Neuronal stem cell (in vitro differentiated cells): ENCODE measurements at regions not wholly inside any gene's neighbourhood (a gene's known extent, or its start where the extent isn't known, plus 50 kb on each side); places are given as distances from the start of the nearest gene placed in this dataset.

ENCODE experiments used
- DNase-seq: peaks from one replicate; pipeline ENCODE4 v3.0.0-alpha.2; 2013; ENCODE audit warnings: low spot score
- H2AFZ ChIP-seq: one replicate; pipeline ENCODE4 v1.6.1; 2013; ENCODE audit warnings: mild to moderate bottlenecking, low read length, inconsistent platforms
- H2AK5ac ChIP-seq: 2 replicates; pipeline ENCODE4 v1.6.1; 2013; ENCODE audit warnings: low read depth, mild to moderate bottlenecking, inconsistent platforms, low read length, moderate library complexity, mixed read lengths
- H2BK120ac ChIP-seq: 2 replicates; pipeline ENCODE4 v1.6.1; 2013; ENCODE audit warnings: low read depth, mild to moderate bottlenecking, inconsistent platforms, low read length, moderate library complexity, mixed read lengths
- H2BK12ac ChIP-seq: one replicate; pipeline ENCODE4 v1.6.1; 2013; ENCODE audit warnings: low read length, inconsistent platforms
- H2BK15ac ChIP-seq: 2 replicates; pipeline ENCODE4 v1.6.1; 2013; ENCODE audit warnings: mild to moderate bottlenecking, low read length, inconsistent platforms, mixed read lengths
- H2BK5ac ChIP-seq: one replicate; pipeline ENCODE4 v1.6.1; 2013; ENCODE audit warnings: inconsistent platforms, mild to moderate bottlenecking, low read length, moderate library complexity
- H3K14ac ChIP-seq: one replicate; pipeline ENCODE4 v1.6.1; 2013; ENCODE audit warnings: low read length, inconsistent platforms
- H3K18ac ChIP-seq: 2 replicates; pipeline ENCODE4 v1.6.1; 2013; ENCODE audit warnings: low read length, inconsistent platforms
- H3K23ac ChIP-seq: 2 replicates; pipeline ENCODE4 v1.6.1; 2013; ENCODE audit warnings: low read depth, mild to moderate bottlenecking, mixed read lengths, low read length, inconsistent platforms; ENCODE audit not compliant: poor library complexity
- H3K27ac ChIP-seq: replicated peaks from 3 replicates; pipeline ENCODE4 v1.5.1; 2013; ENCODE audit warnings: low read length, inconsistent platforms
- H3K27me3 ChIP-seq, 3 experiments: 2 replicates each; pipeline ENCODE4 v1.6.1; 2013; ENCODE audit warnings: low read length in 3 of 3, mild to moderate bottlenecking in 2 of 3, inconsistent platforms in 1 of 3, low read depth in 1 of 3, mixed read lengths in 1 of 3, moderate library complexity in 1 of 3; ENCODE audit not compliant: control insufficient read depth in 3 of 3, insufficient read depth in 3 of 3
- H3K36me3 ChIP-seq, 2 donors: replicated peaks in 1 of 2; 2 replicates each; pipeline ENCODE4 v1.6.1; 2013; ENCODE audit warnings: low read length in 2 of 2; ENCODE audit not compliant: control insufficient read depth in 2 of 2, insufficient read depth in 2 of 2
- H3K4ac ChIP-seq: 2 replicates; pipeline ENCODE4 v1.6.1; 2013; ENCODE audit warnings: inconsistent platforms, mild to moderate bottlenecking, low read length, moderate library complexity
- H3K4me1 ChIP-seq, 2 donors: 1 replicate in 1 of 2; 2 replicates in 1 of 2; pipeline ENCODE4 v1.6.1; 2013; ENCODE audit warnings: low read length in 2 of 2, low read depth in 1 of 2; ENCODE audit not compliant: control insufficient read depth in 2 of 2, insufficient read depth in 1 of 2
- H3K4me2 ChIP-seq: one replicate; pipeline ENCODE4 v1.6.1; 2013; ENCODE audit warnings: mild to moderate bottlenecking, low read length, inconsistent platforms; ENCODE audit not compliant: insufficient read depth, poor library complexity, severe bottlenecking
- H3K4me3 ChIP-seq, 2 donors: 2 replicates each; pipeline ENCODE4 v1.5.1; 2013; ENCODE audit warnings: low read length in 2 of 2, mild to moderate bottlenecking in 2 of 2, inconsistent platforms in 1 of 2, moderate library complexity in 1 of 2
- H3K79me1 ChIP-seq: one replicate; pipeline ENCODE4 v1.6.1; 2013; ENCODE audit warnings: low read depth, mild to moderate bottlenecking, inconsistent platforms, low read length, moderate library complexity
- H3K9ac ChIP-seq: one replicate; pipeline ENCODE4 v1.6.1; 2013; ENCODE audit warnings: mild to moderate bottlenecking, low read depth, low read length, inconsistent platforms; ENCODE audit not compliant: poor library complexity
- H3K9me3 ChIP-seq, 2 donors: replicated peaks in 1 of 2; 2 replicates each; pipeline versions ENCODE3 to v1.6.1; 2013; ENCODE audit warnings: low read length in 2 of 2, mild to moderate bottlenecking in 2 of 2, inconsistent platforms in 1 of 2, low read depth in 1 of 2, mixed read lengths in 1 of 2, moderate library complexity in 1 of 2; ENCODE audit not compliant: control insufficient read depth in 2 of 2, insufficient read depth in 1 of 2
- H4K8ac ChIP-seq: one replicate; pipeline ENCODE4 v1.6.1; 2013; ENCODE audit warnings: low read depth, mild to moderate bottlenecking, inconsistent platforms, low read length, moderate library complexity
- H4K91ac ChIP-seq: one replicate; pipeline ENCODE4 v1.6.1; 2013; ENCODE audit warnings: low read length, low read depth, mild to moderate bottlenecking, inconsistent platforms; ENCODE audit not compliant: poor library complexity
- WGBS, 2 donors: extraction: QIAGEN DNeasy Blood & Tissue Kit; methylation state at CpG; one replicate each; pipeline ENCODE4 v1.1.7; 2013; ENCODE audit warnings: missing lambda C conversion rate in 2 of 2, mixed read lengths in 1 of 2; ENCODE audit not compliant: insufficient read length in 2 of 2, insufficient replicate concordance in 1 of 2; ENCODE audit errors: extremely low coverage in 2 of 2; 5-methylcytosine and 5-hydroxymethylcytosine counted together

DNA sequence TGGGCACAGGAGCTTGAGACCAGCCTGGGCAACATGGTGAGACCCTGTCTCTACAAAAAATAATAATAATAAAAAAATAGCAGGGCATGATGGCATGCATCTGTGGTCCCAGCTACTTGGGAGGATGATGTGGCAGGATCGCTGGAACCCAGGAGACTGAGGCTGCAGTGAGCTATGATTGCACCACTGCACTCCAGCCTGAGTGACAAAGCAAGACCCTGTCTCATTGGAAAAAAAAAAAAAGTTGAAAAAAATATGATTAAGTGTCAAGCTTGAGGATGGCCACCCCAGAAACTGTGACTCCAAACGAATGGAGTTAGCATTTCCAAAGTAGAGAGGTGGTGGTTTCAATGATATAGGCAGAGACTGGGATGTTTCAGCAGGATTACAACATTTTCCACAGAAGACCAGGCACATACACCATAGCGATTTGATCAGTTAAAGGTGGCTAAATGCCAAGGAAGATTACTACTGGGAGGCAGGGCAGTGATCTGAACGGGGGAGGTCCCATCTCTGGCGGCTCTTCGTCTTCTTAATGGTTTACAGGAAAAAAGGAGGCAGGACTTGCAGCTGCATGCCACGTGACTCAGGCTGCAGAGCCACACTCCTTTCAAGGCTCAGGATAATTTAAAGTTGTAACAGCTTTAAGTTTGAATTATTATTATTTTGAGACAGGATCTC, 250.6 kb upstream of the GALNT17 start:
- Histone ChIP-seq H2BK15ac (no peak overlapping the region), H3K9ac (no peak overlapping the region), H4K91ac (no peak overlapping the region), H3K4ac (no peak overlapping the region), H2AFZ (peak overlapping the region; percentile 40), H3K79me1 (no peaks in the 10 kb centered on the region), H4K8ac (no peak overlapping the region), H3K4me3 (no peak overlapping the region), H2BK5ac (no peak overlapping the region), H3K4me1 (no peaks in the 10 kb centered on the region), H3K23ac (no peak overlapping the region), H3K4me2 (no peak overlapping the region), H3K18ac (no peak overlapping the region), H2BK12ac (no peak overlapping the region), H3K14ac (no peak overlapping the region), H3K27ac (no peak overlapping the region), H2BK120ac (no peak overlapping the region), H3K36me3 (no peaks in the 10 kb centered on the region), H3K9me3 (no peaks in the 10 kb centered on the region), H3K27me3 (no peaks in the 10 kb centered on the region), H2AK5ac (no peak overlapping the region)
- WGBS, 2 donors, result no CpG with 5 or more reads among the region's 7 CpGs
- DNase-seq, result no peak

DNA sequence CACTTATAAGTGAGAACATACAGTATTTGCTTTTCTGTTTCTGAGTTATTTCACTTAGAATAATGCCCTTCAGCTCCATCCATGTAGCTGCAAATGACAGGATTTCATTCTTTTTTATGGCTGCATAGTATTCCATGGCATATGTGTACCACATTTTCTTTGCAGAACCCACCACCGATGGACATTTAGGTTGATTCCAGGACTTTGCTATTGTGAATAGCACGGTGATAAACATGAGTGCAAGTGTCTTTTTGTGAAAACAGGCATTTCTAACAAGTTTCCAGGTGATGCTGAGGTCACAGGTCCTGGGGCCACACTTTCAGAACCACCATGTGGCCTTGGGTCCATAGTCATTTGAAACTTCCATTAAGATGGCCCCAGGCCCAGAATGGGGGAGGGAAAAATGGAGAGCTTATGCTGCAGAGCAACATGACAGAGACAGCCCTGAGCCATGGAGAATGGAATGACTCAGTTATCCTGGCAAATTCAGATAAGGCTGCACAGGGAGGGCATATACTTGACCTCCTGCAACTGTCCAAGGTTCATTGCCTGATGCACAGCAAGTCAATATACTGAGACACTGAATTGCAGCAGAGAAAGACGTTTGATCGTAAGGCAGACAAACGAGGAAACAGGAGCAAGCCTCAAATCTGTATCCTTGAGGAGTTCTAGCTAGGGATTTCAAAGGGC, 248.0 kb upstream of the GALNT17 start:
- no peak overlapping the region for H3K18ac ChIP-seq
- no peak overlapping the region for H2AK5ac ChIP-seq
- no peak overlapping the region for H2BK120ac ChIP-seq
- H2BK12ac ChIP-seq, result no peak overlapping the region
- no peaks in the 10 kb centered on the region for H3K36me3 ChIP-seq
- no peaks in the 10 kb centered on the region for H3K27me3 ChIP-seq
- H3K23ac ChIP-seq, result no peak overlapping the region
- no peak overlapping the region for H2AFZ ChIP-seq
- H3K4me1 ChIP-seq, result no peaks in the 10 kb centered on the region
- DNase-seq, result no peak
- no peaks in the 10 kb centered on the region for H3K79me1 ChIP-seq
- no peak overlapping the region for H3K4ac ChIP-seq
- H4K8ac ChIP-seq, result no peak overlapping the region
- no peak overlapping the region for H3K4me2 ChIP-seq
- H3K27ac ChIP-seq, result no peak overlapping the region
- H4K91ac ChIP-seq, result no peak overlapping the region
- no peak overlapping the region for H2BK15ac ChIP-seq
- H3K14ac ChIP-seq, result no peak overlapping the region
- H3K9me3 ChIP-seq, result no peaks in the 10 kb centered on the region
- WGBS, 2 donors, result no CpG with 5 or more reads among the region's 5 CpGs
- no peak overlapping the region for H3K9ac ChIP-seq
- H3K4me3 ChIP-seq, result no peak overlapping the region
- no peak overlapping the region for H2BK5ac ChIP-seq

DNA sequence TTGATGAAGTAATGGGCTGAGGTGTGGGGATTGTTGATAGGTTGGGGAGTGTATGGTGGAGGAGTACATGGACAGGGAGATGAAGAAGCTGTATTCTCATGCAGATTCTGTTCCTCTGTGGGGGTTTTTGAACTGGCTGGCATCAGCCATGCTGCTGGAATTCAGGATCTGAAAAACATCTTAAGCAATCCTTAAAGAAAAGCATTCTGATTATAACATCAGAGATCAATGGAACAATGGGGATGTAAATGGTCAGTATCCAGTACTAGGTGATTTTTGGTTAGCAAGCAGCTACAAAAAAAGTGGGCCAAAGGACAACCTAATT, 247.5 kb upstream of the GALNT17 start:
- Histone ChIP-seq H3K4ac (no peak overlapping the region), H3K4me2 (no peak overlapping the region), H3K79me1 (no peaks in the 10 kb centered on the region), H3K9me3 (no peaks in the 10 kb centered on the region), H3K36me3 (no peaks in the 10 kb centered on the region), H3K23ac (no peak overlapping the region), H3K27ac (no peak overlapping the region), H4K8ac (no peak overlapping the region), H2BK5ac (no peak overlapping the region), H3K14ac (no peak overlapping the region), H3K4me3 (no peak overlapping the region), H3K18ac (no peak overlapping the region), H2BK12ac (no peak overlapping the region), H2AK5ac (no peak overlapping the region), H2BK15ac (no peak overlapping the region), H3K4me1 (no peaks in the 10 kb centered on the region), H3K9ac (no peak overlapping the region), H2AFZ (no peak overlapping the region), H3K27me3 (no peaks in the 10 kb centered on the region), H2BK120ac (no peak overlapping the region), H4K91ac (no peak overlapping the region)
- no peak for DNase-seq

DNA sequence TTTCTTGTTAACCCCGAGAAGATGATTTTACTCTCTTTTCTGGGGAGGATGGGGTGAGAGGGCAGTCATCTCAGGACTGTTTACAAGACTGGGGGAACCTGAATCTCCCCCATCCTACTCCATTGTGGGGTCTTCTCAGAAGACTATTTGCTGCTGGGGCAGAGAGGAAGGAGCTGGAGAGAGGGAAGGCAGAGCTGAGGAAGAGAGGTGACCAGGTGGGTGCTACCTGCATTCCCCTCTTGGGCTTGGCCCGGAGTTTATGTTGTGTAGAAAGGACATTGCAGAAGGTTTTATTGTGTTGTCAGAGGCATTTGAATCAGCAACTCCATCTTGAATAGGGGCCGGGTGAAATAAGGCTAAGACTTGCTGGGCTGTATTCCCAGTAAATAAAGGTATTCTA, 247.1 kb upstream of the GALNT17 start:
- H2BK12ac ChIP-seq, result no peak overlapping the region
- no peak overlapping the region for H3K18ac ChIP-seq
- no peaks in the 10 kb centered on the region for H3K4me1 ChIP-seq
- H2AK5ac ChIP-seq, result no peak overlapping the region
- H4K8ac ChIP-seq, result no peak overlapping the region
- no peaks in the 10 kb centered on the region for H3K27me3 ChIP-seq
- H2BK15ac ChIP-seq, result no peak overlapping the region
- no peak overlapping the region for H3K4me2 ChIP-seq
- H3K9ac ChIP-seq, result no peak overlapping the region
- H3K79me1 ChIP-seq, result no peaks in the 10 kb centered on the region
- H3K14ac ChIP-seq, result no peak overlapping the region
- H2BK120ac ChIP-seq, result no peak overlapping the region
- no CpG with 5 or more reads among the region's 3 CpGs for WGBS, 2 donors
- no peak overlapping the region for H3K23ac ChIP-seq
- H4K91ac ChIP-seq, result no peak overlapping the region
- H3K4ac ChIP-seq, result no peak overlapping the region
- no peak overlapping the region for H2BK5ac ChIP-seq
- no peak overlapping the region for H2AFZ ChIP-seq
- H3K27ac ChIP-seq, result no peak overlapping the region
- H3K36me3 ChIP-seq, result no peaks in the 10 kb centered on the region
- DNase-seq, result no peak
- H3K4me3 ChIP-seq, result no peak overlapping the region
- H3K9me3 ChIP-seq, result no peaks in the 10 kb centered on the region
